NB4 (cell line): ENCODE measurements at regions not wholly inside any gene's neighbourhood (a gene's known extent, or its start where the extent isn't known, plus 50 kb on each side); places are given as distances from the start of the nearest gene placed in this dataset.

Experiments used
- MAX ChIP-seq: IDR thresholded peaks from 2 replicates; pipeline ENCODE4 v1.6.1; 2011; ENCODE audit warnings: low read depth, low read length
- TF ChIP-seq, protein P1 (sequence below): IDR thresholded peaks from one replicate; pipeline ENCODE4 v1.5.1; 2012; ENCODE audit warnings: low read depth, low read length

GRCh38 chr11:33999393-33999792, 52.1 kb upstream of the CAPRIN1 start:
- TF ChIP-seq, protein P1, sequence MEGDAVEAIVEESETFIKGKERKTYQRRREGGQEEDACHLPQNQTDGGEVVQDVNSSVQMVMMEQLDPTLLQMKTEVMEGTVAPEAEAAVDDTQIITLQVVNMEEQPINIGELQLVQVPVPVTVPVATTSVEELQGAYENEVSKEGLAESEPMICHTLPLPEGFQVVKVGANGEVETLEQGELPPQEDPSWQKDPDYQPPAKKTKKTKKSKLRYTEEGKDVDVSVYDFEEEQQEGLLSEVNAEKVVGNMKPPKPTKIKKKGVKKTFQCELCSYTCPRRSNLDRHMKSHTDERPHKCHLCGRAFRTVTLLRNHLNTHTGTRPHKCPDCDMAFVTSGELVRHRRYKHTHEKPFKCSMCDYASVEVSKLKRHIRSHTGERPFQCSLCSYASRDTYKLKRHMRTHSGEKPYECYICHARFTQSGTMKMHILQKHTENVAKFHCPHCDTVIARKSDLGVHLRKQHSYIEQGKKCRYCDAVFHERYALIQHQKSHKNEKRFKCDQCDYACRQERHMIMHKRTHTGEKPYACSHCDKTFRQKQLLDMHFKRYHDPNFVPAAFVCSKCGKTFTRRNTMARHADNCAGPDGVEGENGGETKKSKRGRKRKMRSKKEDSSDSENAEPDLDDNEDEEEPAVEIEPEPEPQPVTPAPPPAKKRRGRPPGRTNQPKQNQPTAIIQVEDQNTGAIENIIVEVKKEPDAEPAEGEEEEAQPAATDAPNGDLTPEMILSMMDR, result no peak
- no peak for TF ChIP-seq MAX
